DND-41 (cell line): ENCODE measurements at regions not wholly inside any gene's neighbourhood (a gene's known extent, or its start where the extent isn't known, plus 50 kb on each side); places are given as distances from the start of the nearest gene placed in this dataset.

ENCODE experiments used
- ATAC-seq: fragments of 200-7000 bp; cut with Tn5 transposase; 3 replicates; pipeline ENCODE4 v1.9.1; 2021; ENCODE audit warnings: low read depth; ENCODE audit not compliant: insufficient read depth
- DNase-seq: peaks from one replicate; pipeline ENCODE4 v3.0.0-alpha.2; 2020
- H2AFZ ChIP-seq: 2 replicates; pipeline ENCODE4 v1.6.0; 2012; ENCODE audit warnings: low read depth, low read length
- H3K27ac ChIP-seq: 2 replicates; pipeline ENCODE4 v1.5.1; 2012; ENCODE audit warnings: low read length, inconsistent platforms
- H3K27me3 ChIP-seq: fragments of 200-600 bp; sonication (generic); 2 replicates; pipeline ENCODE4 v1.6.0; 2012; ENCODE audit warnings: low read length, mild to moderate bottlenecking, inconsistent platforms; ENCODE audit not compliant: insufficient read depth, poor library complexity
- H3K36me3 ChIP-seq: 2 replicates; pipeline ENCODE4 v1.5.1; 2012; ENCODE audit warnings: low read length, inconsistent platforms; ENCODE audit not compliant: insufficient read depth
- H3K4me1 ChIP-seq: 2 replicates; pipeline ENCODE4 v1.5.1; 2012; ENCODE audit warnings: mild to moderate bottlenecking, low read length; ENCODE audit not compliant: insufficient read depth
- H3K4me2 ChIP-seq: 2 replicates; pipeline ENCODE4 v1.6.0; 2012; ENCODE audit warnings: mild to moderate bottlenecking, moderate library complexity, low read length, inconsistent platforms; ENCODE audit not compliant: insufficient read depth
- H3K4me3 ChIP-seq, 2 experiments: fragments of 200-600 bp in 1 of 2; shearing (Covaris generic) in 1 of 2; 2 replicates each; pipeline ENCODE4 v1.5.1; 2012 to 2016; ENCODE audit warnings: inconsistent platforms in 2 of 2, low read length in 2 of 2, mild to moderate bottlenecking in 2 of 2, low read depth in 1 of 2, moderate library complexity in 1 of 2
- H3K79me2 ChIP-seq: 2 replicates; pipeline ENCODE4 v1.6.0; 2012; ENCODE audit warnings: low read length, inconsistent platforms; ENCODE audit not compliant: insufficient read depth
- H3K9ac ChIP-seq: 2 replicates; pipeline ENCODE4 v1.6.0; 2012; ENCODE audit warnings: low read depth, mild to moderate bottlenecking, inconsistent platforms, low read length, moderate library complexity
- H3K9me3 ChIP-seq: 2 replicates; pipeline ENCODE4 v1.5.1; 2012; ENCODE audit warnings: low read length, moderate library complexity, mild to moderate bottlenecking, inconsistent platforms; ENCODE audit not compliant: insufficient read depth, severe bottlenecking
- H4K20me1 ChIP-seq: 2 replicates; pipeline ENCODE4 v1.6.0; 2012; ENCODE audit warnings: low read length; ENCODE audit not compliant: insufficient read depth
- CTCF ChIP-seq: IDR thresholded peaks from 2 replicates; pipeline ENCODE4 v1.5.1; 2012; ENCODE audit warnings: borderline replicate concordance, low read length, moderate library complexity, mild to moderate bottlenecking; ENCODE audit not compliant: poor library complexity, severe bottlenecking; ENCODE audit errors: extremely low read depth
- EZH2 ChIP-seq: IDR thresholded peaks from 3 replicates; pipeline ENCODE4 v1.6.1; 2012; ENCODE audit warnings: borderline replicate concordance, low read depth, mild to moderate bottlenecking, moderate library complexity, low read length, inconsistent platforms; ENCODE audit not compliant: severe bottlenecking

GRCh38 chr2:64342195-64343099 is 111.5 kb upstream of the LGALSL start:
- Histone ChIP-seq H3K4me2 (no peak overlapping the region), H3K27me3 (peaks cover 8% of the 10 kb centered on the region), H4K20me1 (peaks cover 2% of the 10 kb centered on the region; the same call in 1 of the 2 replicates), H3K9me3 (no peaks in the 10 kb centered on the region), H3K79me2 (no peaks in the 10 kb centered on the region), H3K4me1 (no peaks in the 10 kb centered on the region), H3K27ac (no peak overlapping the region), H3K9ac (no peak overlapping the region), H3K36me3 (no peaks in the 10 kb centered on the region), H2AFZ (no peak overlapping the region), H3K4me3 (no peak overlapping the region)
- ATAC-seq, result no peak
- no peak for DNase-seq
- no peak for TF ChIP-seq CTCF
- no peak for TF ChIP-seq EZH2

DNA sequence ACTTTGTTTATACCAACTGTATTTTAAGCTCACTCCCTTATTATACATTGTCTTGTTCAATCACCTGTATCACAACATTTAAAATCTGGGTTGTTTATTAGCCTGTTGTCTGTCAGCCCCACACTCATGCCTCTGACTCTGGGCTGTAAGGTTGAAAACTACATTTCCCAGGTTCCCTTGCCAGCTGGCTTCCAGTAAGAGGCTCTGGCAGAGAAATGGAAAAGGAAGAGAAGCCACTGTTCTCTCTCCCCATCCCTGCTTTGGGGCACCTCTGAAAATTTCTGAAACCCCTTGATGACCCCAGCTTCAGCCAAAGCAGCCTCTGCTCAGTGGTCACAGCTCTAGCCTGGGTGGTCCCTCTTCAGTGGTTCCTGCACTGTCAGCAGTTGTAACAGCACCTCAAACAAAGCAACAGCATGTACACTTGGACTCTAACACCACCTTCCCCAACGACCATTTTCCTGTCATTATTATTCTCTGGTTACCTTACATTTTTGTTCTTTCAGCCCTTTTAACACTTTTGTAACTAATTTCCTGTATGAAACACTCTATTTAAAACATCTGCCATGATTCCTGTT is 108.9 kb upstream of the LGALSL start:
- Histone ChIP-seq H3K27ac (no peak overlapping the region), H3K9ac (no peak overlapping the region), H3K36me3 (no peaks in the 10 kb centered on the region), H3K4me2 (no peak overlapping the region), H3K4me3 (no peak overlapping the region), H3K79me2 (no peaks in the 10 kb centered on the region), H3K9me3 (no peaks in the 10 kb centered on the region), H3K27me3 (peaks cover 8% of the 10 kb centered on the region), H4K20me1 (peaks cover 2% of the 10 kb centered on the region; the same call in 1 of the 2 replicates), H3K4me1 (no peaks in the 10 kb centered on the region), H2AFZ (no peak overlapping the region)
- TF ChIP-seq CTCF, result no peak
- TF ChIP-seq EZH2, result no peak
- DNase-seq, result no peak
- no peak for ATAC-seq

DNA sequence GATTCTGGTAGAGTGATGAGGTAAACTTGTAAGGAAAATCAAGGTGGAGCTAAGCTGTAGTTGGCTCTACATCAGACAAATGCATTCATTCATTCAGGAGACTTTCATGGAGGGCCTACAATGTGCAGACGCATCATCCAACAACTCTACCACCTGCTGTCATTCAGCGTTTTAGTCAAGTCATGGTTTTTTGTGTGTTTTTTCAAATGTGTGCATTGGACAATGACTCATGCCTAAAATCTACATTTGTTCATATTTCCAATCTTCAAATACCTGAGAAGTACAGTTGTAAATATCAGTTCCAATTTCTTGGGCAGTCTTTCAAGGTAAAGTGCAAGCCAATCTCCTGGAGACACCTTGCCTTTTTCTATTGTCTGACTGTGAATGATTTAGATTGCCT is 108.0 kb upstream of the LGALSL start:
- TF ChIP-seq EZH2 (no peak), CTCF (no peak)
- DNase-seq (no peak), ATAC-seq (no peak)
- Histone ChIP-seq H3K9me3 (no peaks in the 10 kb centered on the region), H3K4me3 (no peak overlapping the region), H3K4me2 (no peak overlapping the region), H3K27me3 (peaks cover 9% of the 10 kb centered on the region), H3K79me2 (no peaks in the 10 kb centered on the region), H3K36me3 (no peaks in the 10 kb centered on the region), H3K9ac (no peak overlapping the region), H3K4me1 (no peaks in the 10 kb centered on the region), H4K20me1 (peaks cover 2% of the 10 kb centered on the region; the same call in 1 of the 2 replicates), H3K27ac (no peak overlapping the region), H2AFZ (no peak overlapping the region)
